GM23338 (cell line): ENCODE measurements at regions not wholly inside any gene's neighbourhood (a gene's known extent, or its start where the extent isn't known, plus 50 kb on each side); places are given as distances from the start of the nearest gene placed in this dataset.

Experiments used
- ATAC-seq: fragments of 200-7000 bp; cut with Tn5 transposase; 3 replicates; pipeline ENCODE4 v1.9.1; 2020
- DNase-seq: peaks from one replicate; pipeline ENCODE4 v3.0.0-alpha.2; 2015; ENCODE audit warnings: low spot score
- H2AFZ ChIP-seq: fragments of 200-600 bp; sonication (generic); 2 replicates; pipeline ENCODE4 v1.8.0; 2016; ENCODE audit warnings: antibody characterized with exemption, mild to moderate bottlenecking, moderate library complexity
- H3F3A ChIP-seq: fragments of 200-600 bp; sonication (generic); replicated peaks from 2 replicates; pipeline ENCODE4 v1.8.0; 2017; ENCODE audit warnings: antibody characterized with exemption, mixed run types, low read depth
- H3K27ac ChIP-seq: fragments of 200-600 bp; sonication (generic); 2 replicates; pipeline ENCODE4 v1.6.1; 2016; ENCODE audit warnings: low read depth
- H3K27me3 ChIP-seq: fragments of 200-600 bp; sonication (generic); 2 replicates; pipeline ENCODE4 v1.8.0; 2016; ENCODE audit warnings: mild to moderate bottlenecking, mixed run types, moderate library complexity; ENCODE audit not compliant: insufficient read depth
- H3K36me3 ChIP-seq: fragments of 200-600 bp; sonication (generic); 2 replicates; pipeline ENCODE4 v1.8.0; 2016; ENCODE audit warnings: mild to moderate bottlenecking; ENCODE audit not compliant: insufficient read depth
- H3K4me1 ChIP-seq: fragments of 200-600 bp; sonication (generic); 2 replicates; pipeline ENCODE4 v1.8.0; 2016; ENCODE audit warnings: mild to moderate bottlenecking, moderate library complexity; ENCODE audit not compliant: insufficient read depth
- H3K4me2 ChIP-seq: fragments of 200-600 bp; sonication (generic); 2 replicates; pipeline ENCODE4 v1.7.1; 2017; ENCODE audit warnings: mixed run types
- H3K4me3 ChIP-seq: fragments of 200-600 bp; sonication (generic); 2 replicates; pipeline ENCODE4 v1.6.1; 2016; ENCODE audit warnings: mixed run types
- H3K79me2 ChIP-seq: fragments of 200-600 bp; sonication (generic); replicated peaks from 2 replicates; pipeline ENCODE4 v1.8.0; 2017; ENCODE audit warnings: mild to moderate bottlenecking; ENCODE audit not compliant: insufficient read depth
- H3K9me2 ChIP-seq: fragments of 200-600 bp; sonication (generic); 2 replicates; pipeline ENCODE4 v1.8.0; 2017; ENCODE audit not compliant: insufficient read depth
- H4K20me1 ChIP-seq: fragments of 200-600 bp; sonication (generic); replicated peaks from 2 replicates; pipeline ENCODE4 v1.8.0; 2017; ENCODE audit warnings: mild to moderate bottlenecking; ENCODE audit not compliant: insufficient read depth
- H3K27ac Mint-ChIP-seq: 2 replicates; pipeline ENCODE4 v1.8.0; 2020; ENCODE audit warnings: inconsistent platforms, mild to moderate bottlenecking, moderate library complexity, mixed read lengths
- H3K27me3 Mint-ChIP-seq: 3 replicates; pipeline ENCODE4 v1.8.0; 2022; ENCODE audit warnings: low read depth, mild to moderate bottlenecking, moderate library complexity, mixed read lengths, inconsistent platforms; ENCODE audit not compliant: insufficient read depth, poor library complexity
- H3K36me3 Mint-ChIP-seq: 3 replicates; pipeline ENCODE4 v1.8.0; 2021; ENCODE audit warnings: low read depth, mild to moderate bottlenecking, inconsistent platforms, moderate library complexity, mixed read lengths
- H3K4me1 Mint-ChIP-seq: 3 replicates; pipeline ENCODE4 v1.8.0; 2020; ENCODE audit warnings: mild to moderate bottlenecking, inconsistent platforms, mixed read lengths
- H3K4me3 Mint-ChIP-seq: 3 replicates; pipeline ENCODE4 v1.8.0; 2021; ENCODE audit warnings: moderate library complexity, mild to moderate bottlenecking, inconsistent platforms, mixed read lengths
- H3K9me3 Mint-ChIP-seq: 3 replicates; pipeline ENCODE4 v1.8.0; 2020; ENCODE audit warnings: moderate library complexity, mild to moderate bottlenecking, inconsistent platforms, mixed read lengths
- CREB1 ChIP-seq: fragments of 250-450 bp; sonication (Bioruptor Pico); IDR thresholded peaks from 2 replicates; pipeline ENCODE4 v1.5.0; 2020; ENCODE audit warnings: low read depth, mild to moderate bottlenecking, moderate library complexity
- CTCF ChIP-seq, 2 experiments: fragments of 200-600 bp in 1 of 2; sonication (generic) in 1 of 2; conservative IDR thresholded peaks; 2 replicates each; pipeline versions ENCODE4 v1.5.1 to v1.6.1; 2016 to 2017; ENCODE audit warnings: antibody characterized with exemption in 2 of 2, low read depth in 2 of 2, mild to moderate bottlenecking in 2 of 2, moderate library complexity in 1 of 2
- EZH2 ChIP-seq: fragments of 200-600 bp; sonication (generic); IDR thresholded peaks from one replicate; pipeline ENCODE4 v1.8.0; 2017; ENCODE audit warnings: antibody characterized with exemption, mild to moderate bottlenecking, low read depth; ENCODE audit not compliant: unreplicated experiment
- EZH2phosphoT487 ChIP-seq: fragments of 200-600 bp; sonication (generic); IDR thresholded peaks from one replicate; pipeline ENCODE4 v1.8.1; 2018; ENCODE audit warnings: antibody characterized with exemption; ENCODE audit not compliant: unreplicated experiment
- JUNB ChIP-seq: IDR thresholded peaks from one replicate; pipeline ENCODE4 v1.6.1; 2016; ENCODE audit warnings: antibody characterized with exemption; ENCODE audit not compliant: unreplicated experiment
- NANOG ChIP-seq: IDR thresholded peaks from 2 replicates; pipeline ENCODE4 v1.6.1; 2016; ENCODE audit warnings: antibody characterized with exemption, borderline replicate concordance
- POLR2AphosphoS5 ChIP-seq: IDR thresholded peaks from 2 replicates; pipeline ENCODE4 v1.6.1; 2016; ENCODE audit warnings: antibody characterized with exemption, low read depth
- STAT1 ChIP-seq: IDR thresholded peaks from one replicate; pipeline ENCODE4 v1.6.1; 2016; ENCODE audit warnings: antibody characterized with exemption; ENCODE audit not compliant: unreplicated experiment
- ZNF114 ChIP-seq: fragments of 250-450 bp; sonication (Bioruptor Pico); IDR thresholded peaks from 2 replicates; pipeline ENCODE4 v1.5.0; 2020; ENCODE audit warnings: mild to moderate bottlenecking, moderate library complexity
- ZNF331 ChIP-seq: fragments of 250-450 bp; sonication (Bioruptor Pico); IDR thresholded peaks from 2 replicates; pipeline ENCODE4 v1.5.0; 2020; ENCODE audit warnings: low read depth, mild to moderate bottlenecking, moderate library complexity
- TF ChIP-seq, protein P1 (sequence below): IDR thresholded peaks from 2 replicates; pipeline ENCODE4 v1.6.1; 2016; ENCODE audit warnings: antibody characterized with exemption
- TF ChIP-seq, protein P2 (sequence below): fragments of 250-450 bp; sonication (Bioruptor Pico); IDR thresholded peaks from 2 replicates; pipeline ENCODE4 v1.5.0; 2020; ENCODE audit warnings: mild to moderate bottlenecking, moderate library complexity
- TF ChIP-seq, protein P3 (sequence below): IDR thresholded peaks from one replicate; pipeline ENCODE4 v1.6.1; 2018; ENCODE audit warnings: antibody characterized with exemption; ENCODE audit not compliant: unreplicated experiment

- DNase-seq = no peak
- Histone ChIP-seq H3K27me3 (no peaks in the 10 kb centered on the region), H3K27ac (no peak overlapping the region), H2AFZ (no peak overlapping the region), H3K4me2 (no peak overlapping the region), H3K79me2 (no peaks in the 10 kb centered on the region), H4K20me1 (no peaks in the 10 kb centered on the region), H3F3A (no peaks in the 10 kb centered on the region), H3K4me3 (no peak overlapping the region), H3K36me3 (no peaks in the 10 kb centered on the region), H3K9me2 (peaks cover 3% of the 10 kb centered on the region), H3K4me1 (no peaks in the 10 kb centered on the region)
- no peaks in the 10 kb centered on the region; the same call in 2 of the 3 replicates for H3K36me3 Mint-ChIP-seq
- no peak for ATAC-seq
- H3K27ac Mint-ChIP-seq = no peak overlapping the region
- H3K4me3 Mint-ChIP-seq = no peak overlapping the region
- H3K4me1 Mint-ChIP-seq = no peaks in the 10 kb centered on the region
- H3K27me3 Mint-ChIP-seq = peaks cover 8% of the 10 kb centered on the region
- TF ChIP-seq CTCF (conservative IDR thresholded peaks at IDR 0.05; ENCODE audit: low read depth in 2 of 2) = no peak
- no peak for TF ChIP-seq EZH2phosphoT487
- no peak for TF ChIP-seq ZNF331 (CRISPR knock-in tag)
- no peak for TF ChIP-seq STAT1
- TF ChIP-seq EZH2 = no peak
- no peak for TF ChIP-seq NANOG
- TF ChIP-seq JUNB = no peak
- TF ChIP-seq, protein P1, sequence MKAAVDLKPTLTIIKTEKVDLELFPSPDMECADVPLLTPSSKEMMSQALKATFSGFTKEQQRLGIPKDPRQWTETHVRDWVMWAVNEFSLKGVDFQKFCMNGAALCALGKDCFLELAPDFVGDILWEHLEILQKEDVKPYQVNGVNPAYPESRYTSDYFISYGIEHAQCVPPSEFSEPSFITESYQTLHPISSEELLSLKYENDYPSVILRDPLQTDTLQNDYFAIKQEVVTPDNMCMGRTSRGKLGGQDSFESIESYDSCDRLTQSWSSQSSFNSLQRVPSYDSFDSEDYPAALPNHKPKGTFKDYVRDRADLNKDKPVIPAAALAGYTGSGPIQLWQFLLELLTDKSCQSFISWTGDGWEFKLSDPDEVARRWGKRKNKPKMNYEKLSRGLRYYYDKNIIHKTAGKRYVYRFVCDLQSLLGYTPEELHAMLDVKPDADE = no peak
- no peak for TF ChIP-seq POLR2AphosphoS5
- TF ChIP-seq, protein P2, sequence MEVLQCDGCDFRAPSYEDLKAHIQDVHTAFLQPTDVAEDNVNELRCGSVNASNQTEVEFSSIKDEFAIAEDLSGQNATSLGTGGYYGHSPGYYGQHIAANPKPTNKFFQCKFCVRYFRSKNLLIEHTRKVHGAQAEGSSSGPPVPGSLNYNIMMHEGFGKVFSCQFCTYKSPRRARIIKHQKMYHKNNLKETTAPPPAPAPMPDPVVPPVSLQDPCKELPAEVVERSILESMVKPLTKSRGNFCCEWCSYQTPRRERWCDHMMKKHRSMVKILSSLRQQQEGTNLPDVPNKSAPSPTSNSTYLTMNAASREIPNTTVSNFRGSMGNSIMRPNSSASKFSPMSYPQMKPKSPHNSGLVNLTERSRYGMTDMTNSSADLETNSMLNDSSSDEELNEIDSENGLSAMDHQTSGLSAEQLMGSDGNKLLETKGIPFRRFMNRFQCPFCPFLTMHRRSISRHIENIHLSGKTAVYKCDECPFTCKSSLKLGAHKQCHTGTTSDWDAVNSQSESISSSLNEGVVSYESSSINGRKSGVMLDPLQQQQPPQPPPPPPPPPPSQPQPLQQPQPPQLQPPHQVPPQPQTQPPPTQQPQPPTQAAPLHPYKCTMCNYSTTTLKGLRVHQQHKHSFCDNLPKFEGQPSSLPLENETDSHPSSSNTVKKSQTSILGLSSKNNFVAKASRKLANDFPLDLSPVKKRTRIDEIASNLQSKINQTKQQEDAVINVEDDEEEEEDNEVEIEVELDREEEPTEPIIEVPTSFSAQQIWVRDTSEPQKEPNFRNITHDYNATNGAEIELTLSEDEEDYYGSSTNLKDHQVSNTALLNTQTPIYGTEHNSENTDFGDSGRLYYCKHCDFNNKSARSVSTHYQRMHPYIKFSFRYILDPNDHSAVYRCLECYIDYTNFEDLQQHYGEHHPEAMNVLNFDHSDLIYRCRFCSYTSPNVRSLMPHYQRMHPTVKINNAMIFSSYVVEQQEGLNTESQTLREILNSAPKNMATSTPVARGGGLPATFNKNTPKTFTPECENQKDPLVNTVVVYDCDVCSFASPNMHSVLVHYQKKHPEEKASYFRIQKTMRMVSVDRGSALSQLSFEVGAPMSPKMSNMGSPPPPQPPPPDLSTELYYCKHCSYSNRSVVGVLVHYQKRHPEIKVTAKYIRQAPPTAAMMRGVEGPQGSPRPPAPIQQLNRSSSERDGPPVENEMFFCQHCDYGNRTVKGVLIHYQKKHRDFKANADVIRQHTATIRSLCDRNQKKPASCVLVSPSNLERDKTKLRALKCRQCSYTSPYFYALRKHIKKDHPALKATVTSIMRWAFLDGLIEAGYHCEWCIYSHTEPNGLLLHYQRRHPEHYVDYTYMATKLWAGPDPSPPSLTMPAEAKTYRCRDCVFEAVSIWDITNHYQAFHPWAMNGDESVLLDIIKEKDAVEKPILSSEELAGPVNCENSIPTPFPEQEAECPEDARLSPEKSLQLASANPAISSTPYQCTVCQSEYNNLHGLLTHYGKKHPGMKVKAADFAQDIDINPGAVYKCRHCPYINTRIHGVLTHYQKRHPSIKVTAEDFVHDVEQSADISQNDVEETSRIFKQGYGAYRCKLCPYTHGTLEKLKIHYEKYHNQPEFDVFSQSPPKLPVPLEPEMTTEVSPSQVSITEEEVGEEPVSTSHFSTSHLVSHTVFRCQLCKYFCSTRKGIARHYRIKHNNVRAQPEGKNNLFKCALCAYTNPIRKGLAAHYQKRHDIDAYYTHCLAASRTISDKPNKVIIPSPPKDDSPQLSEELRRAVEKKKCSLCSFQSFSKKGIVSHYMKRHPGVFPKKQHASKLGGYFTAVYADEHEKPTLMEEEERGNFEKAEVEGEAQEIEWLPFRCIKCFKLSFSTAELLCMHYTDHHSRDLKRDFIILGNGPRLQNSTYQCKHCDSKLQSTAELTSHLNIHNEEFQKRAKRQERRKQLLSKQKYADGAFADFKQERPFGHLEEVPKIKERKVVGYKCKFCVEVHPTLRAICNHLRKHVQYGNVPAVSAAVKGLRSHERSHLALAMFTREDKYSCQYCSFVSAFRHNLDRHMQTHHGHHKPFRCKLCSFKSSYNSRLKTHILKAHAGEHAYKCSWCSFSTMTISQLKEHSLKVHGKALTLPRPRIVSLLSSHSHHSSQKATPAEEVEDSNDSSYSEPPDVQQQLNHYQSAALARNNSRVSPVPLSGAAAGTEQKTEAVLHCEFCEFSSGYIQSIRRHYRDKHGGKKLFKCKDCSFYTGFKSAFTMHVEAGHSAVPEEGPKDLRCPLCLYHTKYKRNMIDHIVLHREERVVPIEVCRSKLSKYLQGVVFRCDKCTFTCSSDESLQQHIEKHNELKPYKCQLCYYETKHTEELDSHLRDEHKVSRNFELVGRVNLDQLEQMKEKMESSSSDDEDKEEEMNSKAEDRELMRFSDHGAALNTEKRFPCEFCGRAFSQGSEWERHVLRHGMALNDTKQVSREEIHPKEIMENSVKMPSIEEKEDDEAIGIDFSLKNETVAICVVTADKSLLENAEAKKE = no peak
- TF ChIP-seq CREB1 (CRISPR knock-in tag) = no peak
- TF ChIP-seq ZNF114 (CRISPR knock-in tag) = no peak
- TF ChIP-seq, protein P3, sequence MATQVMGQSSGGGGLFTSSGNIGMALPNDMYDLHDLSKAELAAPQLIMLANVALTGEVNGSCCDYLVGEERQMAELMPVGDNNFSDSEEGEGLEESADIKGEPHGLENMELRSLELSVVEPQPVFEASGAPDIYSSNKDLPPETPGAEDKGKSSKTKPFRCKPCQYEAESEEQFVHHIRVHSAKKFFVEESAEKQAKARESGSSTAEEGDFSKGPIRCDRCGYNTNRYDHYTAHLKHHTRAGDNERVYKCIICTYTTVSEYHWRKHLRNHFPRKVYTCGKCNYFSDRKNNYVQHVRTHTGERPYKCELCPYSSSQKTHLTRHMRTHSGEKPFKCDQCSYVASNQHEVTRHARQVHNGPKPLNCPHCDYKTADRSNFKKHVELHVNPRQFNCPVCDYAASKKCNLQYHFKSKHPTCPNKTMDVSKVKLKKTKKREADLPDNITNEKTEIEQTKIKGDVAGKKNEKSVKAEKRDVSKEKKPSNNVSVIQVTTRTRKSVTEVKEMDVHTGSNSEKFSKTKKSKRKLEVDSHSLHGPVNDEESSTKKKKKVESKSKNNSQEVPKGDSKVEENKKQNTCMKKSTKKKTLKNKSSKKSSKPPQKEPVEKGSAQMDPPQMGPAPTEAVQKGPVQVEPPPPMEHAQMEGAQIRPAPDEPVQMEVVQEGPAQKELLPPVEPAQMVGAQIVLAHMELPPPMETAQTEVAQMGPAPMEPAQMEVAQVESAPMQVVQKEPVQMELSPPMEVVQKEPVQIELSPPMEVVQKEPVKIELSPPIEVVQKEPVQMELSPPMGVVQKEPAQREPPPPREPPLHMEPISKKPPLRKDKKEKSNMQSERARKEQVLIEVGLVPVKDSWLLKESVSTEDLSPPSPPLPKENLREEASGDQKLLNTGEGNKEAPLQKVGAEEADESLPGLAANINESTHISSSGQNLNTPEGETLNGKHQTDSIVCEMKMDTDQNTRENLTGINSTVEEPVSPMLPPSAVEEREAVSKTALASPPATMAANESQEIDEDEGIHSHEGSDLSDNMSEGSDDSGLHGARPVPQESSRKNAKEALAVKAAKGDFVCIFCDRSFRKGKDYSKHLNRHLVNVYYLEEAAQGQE = no peak
- no peaks in the 10 kb centered on the region; the same call in 2 of the 3 replicates for H3K9me3 Mint-ChIP-seq
Observed at GRCh38 chr22:33119044-33119443, 60.9 kb upstream of the SYN3 start.
